ENCODE measurements at regions not wholly inside any gene's neighbourhood (a gene's known extent, or its start where the extent isn't known, plus 50 kb on each side); places are given as distances from the start of the nearest gene placed in this dataset.
A peak's percentile ranks its signal among the peaks of the same experiment; 100 is the strongest.

DNA sequence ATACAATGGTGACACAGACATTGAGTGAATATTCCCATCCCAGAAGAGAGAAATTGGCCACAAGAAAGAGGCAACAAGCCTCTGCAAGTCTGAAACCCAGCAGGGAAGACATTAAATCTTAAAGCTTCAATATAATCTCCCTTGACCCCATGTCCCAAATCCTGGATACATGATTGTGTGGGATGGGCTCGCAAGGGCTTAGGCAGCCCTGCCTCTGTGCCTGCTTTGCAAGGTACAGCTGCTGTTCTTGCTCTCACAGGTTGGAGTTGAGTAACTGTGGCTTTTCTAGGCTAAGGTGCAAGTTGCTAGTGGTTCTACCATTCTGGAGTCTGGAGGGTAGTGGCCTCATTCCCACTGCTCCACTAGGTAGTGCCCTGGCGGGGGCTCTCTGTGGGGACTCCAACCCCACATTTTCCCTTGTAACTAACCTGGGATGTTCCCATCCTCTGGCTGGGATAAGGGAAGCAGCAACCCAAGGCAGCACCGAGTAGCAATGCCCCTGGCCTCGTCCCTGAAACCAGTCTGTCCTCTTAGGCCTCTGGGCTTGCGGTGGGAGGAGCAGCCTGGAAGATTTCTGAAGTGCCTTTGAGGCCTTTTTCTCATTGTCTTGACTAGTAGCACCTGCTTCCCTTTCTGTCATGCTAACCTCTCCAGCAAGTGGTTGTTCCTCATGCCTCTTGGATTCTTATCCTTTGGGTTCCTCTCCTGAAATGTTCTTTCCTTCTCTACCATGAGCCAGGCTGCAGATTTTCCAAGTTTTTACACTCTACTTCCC, 90.0 kb downstream of the FAM174B start:
- DNase-seq (ENCODE audit: low read depth) = no peak

DNA sequence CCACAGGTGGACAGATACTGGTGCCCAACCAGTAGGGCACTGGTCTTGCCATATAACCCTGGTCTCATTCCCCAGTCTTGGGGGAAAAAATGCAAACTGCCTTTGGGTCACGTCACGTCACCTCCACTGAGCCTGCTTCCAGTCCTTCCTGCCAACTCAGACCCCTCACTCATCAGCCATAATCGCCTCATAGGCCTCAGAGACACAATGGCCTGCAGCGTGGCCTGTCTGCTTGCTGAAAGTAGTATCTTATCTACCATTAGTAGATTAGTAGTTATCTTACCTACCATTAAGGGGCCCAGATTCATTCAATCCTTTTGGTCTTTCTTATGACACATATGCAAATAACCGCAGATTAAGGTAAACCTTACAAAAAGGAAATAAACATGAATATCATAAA, 93.8 kb downstream of the FAM174B start:
- no peak for DNase-seq (ENCODE audit: low read depth)

DNA sequence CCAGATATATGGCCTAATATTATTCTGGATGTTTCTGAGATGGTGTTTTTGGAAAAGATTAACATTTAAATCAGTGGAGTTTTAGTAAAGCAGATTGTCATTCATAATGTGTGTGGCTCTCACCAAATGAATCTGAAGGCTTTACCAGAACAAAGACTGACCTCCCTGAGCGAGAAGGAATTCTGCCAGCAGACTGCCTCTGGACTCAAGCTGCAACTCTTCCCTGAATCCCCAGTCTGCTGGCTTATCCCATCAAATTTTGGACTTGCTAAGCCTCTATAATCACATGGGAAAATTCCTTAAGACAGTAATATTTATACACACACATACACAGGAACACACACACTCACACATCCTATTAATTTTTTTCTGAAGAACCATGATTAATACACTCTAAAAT, 102.3 kb downstream of the FAM174B start:
- DNase-seq (ENCODE audit: low read depth) = no peak

DNA sequence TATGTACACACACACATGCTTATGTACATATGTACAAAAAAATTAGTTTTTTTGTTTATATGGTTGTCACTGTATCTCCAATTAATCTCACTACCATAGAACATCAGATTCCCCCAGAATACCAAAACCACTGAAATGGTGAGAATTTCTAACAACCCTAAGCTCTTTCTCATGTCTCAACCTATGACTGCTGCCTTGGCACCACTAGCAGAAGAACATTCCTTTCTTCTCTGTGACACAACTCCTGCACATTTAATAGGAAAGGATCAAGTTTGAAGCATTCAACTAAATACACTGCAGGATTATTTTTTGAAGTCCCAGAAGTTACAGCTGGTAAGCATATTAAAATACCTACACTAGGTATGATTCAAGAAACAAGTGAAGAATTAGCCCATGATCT, 109.6 kb downstream of the FAM174B start:
- no peak for DNase-seq (ENCODE audit: low read depth)

DNA sequence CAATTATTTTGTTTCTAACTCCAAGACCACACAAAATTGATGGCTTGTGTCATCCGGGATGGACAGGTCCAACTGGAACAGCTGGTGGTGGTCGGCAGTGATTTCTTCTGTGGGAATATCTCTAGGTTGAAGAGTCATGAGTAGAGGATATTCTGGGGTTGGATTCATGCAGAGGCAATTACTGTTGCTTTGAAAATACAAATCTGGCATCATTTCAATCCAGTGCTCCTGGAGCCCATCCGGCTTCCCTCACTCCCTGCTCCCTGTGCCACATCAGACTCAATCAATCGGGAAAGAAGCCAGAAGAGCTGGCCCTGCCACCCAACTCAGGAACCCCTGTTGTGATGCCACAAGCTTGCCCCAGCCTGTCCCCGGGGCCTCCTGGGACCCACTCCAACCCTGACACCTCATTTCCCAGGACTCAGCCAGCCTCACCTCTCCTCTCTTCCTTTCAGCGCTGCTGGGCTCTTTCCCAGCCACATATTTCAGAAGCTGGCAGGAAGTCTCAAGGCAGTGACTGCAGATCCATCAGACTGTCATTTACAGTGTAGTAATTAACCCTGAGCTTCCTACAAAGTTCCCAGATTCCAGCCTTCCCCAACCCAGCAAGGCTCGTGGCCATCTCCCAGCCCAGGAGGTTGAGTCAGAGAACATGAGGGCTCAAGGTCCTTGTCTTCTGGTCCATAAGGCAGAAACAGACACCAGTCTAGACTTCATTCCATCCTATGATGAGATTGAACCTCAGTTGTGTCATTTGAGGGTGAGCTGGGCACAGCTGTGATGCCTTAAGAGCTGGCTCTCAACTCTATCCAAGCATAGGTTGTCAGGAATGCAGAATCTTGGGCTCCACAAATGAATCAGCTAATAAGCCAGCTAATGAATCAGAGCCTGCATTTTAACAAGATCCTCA, 114.0 kb downstream of the FAM174B start:
- DNase-seq (ENCODE audit: low read depth) = no peak

DNA sequence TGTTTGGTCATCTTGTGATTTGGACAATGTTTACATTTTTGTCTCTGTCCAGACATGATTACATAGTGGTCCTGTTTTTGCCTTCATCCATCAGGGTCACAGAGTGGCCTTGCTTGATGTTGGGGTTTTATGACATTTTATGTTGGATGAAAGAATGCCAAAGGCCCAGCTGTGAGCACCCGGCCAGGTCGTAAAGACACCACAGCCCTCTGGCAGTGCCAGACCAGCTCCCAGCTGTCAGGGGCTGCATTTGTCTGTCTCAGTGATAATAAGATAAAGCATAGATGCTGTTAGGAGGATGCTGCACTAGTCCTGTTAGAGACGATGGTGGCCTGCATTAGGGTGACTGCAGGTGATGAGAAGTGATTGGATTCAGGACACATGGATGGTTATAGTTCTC, 117.5 kb downstream of the FAM174B start:
- DNase-seq (ENCODE audit: low read depth) = no peak

DNA sequence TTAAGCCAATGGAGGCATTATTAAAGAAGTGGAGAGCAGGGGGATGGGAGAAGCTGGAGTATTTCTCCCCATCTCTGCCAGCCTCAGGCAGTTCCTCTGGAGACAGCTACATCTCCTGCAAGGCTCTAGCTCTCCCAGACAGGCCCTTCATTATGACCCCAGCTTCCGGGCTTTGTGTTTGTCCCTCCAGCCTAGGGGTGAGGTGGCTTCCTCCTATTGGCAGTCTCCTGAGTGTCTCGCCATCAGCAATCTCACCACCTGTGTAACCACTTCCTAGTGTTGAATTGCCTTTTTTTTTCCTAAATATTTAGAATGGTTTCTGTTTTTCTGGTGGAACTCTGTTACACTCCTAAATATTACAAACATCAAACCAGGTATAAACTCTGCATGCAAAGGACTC, 122.3 kb downstream of the FAM174B start:
- no peak for DNase-seq (ENCODE audit: low read depth)

DNA sequence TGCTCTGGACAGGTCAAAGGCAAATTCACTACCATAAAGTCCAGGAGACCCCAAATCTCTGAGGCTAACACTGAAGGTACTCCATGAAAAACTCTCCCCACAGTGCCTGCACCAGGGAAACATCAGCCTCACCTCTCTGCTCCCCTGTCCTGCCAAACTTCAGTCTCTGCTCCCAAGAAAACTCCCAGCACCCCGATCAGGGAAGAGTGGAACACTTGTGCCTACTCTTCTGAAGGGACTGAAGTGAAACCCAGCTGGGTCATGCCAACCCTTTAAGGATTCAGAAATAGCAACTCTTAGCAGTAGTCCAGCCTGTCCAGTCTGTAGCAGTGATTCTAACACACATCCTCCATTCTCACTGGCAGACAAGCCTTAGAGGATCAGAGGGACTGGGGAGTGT, 124.2 kb downstream of the FAM174B start:
- no peak for DNase-seq (ENCODE audit: low read depth)

DNA sequence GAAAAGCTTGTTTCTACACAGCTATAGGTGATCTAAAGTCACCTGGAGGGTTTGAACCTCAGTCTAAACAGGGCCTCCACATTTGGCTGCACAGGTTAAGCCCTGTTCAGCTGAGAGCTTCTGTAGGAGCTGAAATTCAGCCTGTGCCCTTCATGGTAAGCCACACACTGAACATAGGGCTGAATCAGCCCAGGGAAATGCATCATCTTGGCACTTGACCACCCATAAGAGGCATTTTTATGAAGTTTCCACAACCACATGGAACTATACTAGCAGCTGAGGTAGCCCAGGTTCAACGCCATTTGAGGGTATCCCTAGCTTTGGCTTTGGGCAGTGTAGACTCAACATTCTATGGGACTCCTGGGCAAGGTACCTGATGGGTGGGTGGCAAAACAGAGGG, 126.8 kb downstream of the FAM174B start:
- no peak for DNase-seq (ENCODE audit: low read depth)

DNA sequence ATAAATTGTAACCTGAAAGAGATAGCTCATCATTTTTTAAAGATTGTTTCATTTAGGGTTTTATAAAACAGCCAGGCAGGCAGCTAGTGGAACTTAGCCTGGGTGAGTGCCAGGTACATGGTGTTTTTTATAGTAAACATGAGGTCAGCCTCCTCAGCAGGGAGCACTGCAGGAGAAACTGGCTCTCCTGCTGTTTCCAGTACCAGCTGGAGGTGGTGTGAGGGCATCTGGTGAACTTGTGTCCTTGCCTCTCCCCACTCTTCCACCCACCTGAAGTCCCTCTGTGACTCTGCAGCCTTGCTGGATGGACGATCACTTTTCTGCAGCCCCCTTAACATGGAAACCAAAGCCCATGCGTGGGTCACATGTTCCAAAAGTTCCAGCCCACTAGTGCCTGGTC, 128.4 kb downstream of the FAM174B start:
- peak; percentile 21 for DNase-seq (ENCODE audit: low read depth)

DNA sequence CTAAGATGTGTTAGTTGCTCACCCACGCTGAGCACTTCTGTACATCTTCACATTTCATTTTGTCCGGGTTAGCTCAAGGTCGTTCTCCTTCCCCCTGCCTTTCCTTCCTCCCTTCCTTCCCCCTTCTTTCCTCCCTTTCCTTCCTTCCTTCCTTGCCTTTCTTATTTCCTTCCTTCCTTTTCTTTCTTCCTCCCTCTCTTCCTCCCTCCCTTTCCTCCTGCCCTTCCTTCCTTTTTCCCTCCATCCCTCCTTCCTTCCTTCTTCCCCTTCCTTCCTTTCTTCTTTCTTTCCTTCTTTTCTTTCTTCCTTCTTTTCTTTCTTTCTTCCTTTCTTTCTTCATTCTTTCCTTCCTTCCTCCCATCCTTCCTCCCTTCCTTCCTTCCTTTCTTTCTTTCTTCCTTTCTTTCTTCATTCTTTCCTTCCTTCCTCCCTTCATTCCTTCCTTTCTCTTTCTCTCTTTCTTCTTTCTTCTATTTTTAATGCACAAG, 129.8 kb downstream of the FAM174B start:
- no peak for DNase-seq (ENCODE audit: low read depth)

DNA sequence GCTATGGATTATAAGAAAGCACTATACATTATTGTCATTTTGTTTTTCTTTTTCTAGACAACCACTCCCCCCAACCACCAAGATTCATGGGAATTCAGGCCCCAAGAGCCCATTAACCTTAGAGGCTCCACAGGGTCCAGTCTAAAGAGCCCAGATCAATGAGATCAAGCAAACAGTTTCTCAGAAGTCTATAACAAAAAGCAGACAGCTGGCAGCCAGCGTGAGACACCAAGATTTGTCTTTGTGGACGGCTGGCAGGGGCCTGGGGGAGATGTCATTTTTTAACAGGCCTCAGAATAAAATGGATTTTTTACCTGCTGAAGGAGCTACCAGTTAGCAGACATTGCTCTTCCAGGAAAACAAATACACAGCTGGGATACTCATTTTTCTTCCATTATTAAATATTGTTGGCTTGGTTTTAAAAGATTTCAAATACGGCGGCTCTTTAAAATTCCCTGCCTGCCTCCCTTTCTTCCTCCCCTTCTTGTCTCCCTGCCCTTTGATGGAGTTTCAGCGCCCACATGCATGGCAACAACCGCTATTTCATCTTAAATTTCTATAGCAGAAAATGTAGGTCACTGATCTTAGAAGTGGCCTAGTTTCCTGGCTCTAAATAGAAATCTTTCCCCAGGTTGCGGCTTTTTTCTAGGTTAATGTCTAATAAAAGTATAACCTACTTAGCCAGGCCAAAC, 130.6 kb downstream of the FAM174B start:
- DNase-seq (ENCODE audit: low read depth) = no peak

DNA sequence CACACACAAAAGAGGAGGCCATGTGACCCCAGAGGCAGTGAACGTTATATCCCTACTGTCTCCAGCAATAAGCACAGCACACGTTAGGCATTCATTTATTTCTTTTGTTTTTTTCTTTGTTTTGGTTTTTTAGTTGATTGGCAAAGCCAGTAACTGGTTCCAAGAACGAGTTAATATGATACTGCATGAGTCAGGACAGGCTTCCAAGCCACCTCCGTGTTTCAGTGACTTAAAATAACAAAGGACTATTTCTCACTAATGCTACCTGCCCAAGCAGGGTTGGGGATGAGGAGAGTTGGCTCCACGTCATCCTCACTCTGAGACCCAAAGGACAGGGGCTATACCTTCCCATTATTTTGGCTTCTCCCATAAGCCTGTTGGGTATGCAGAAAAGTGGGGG, 130.5 kb downstream of the ST8SIA2 start:
- no peak for DNase-seq (ENCODE audit: low read depth)

DNA sequence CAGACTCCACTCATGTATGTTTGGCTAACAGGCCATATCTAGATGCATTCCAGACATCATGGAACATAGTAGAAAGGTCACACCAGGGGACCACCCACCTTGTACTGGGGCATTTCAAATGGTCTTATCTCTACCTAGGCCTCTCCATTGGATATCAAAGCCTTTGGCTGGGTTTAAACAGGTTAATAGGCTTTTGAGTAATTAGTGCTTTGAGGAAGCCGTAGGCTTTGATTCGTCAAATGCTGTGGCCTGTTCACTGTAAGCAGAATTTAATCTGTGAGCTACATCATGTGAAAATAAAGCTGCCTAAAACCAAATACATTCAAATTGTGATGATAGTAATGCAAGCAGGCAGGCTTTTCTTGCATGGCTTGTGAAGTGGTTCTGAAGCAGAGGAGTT, 129.5 kb downstream of the ST8SIA2 start:
- DNase-seq (ENCODE audit: low read depth) = no peak

DNA sequence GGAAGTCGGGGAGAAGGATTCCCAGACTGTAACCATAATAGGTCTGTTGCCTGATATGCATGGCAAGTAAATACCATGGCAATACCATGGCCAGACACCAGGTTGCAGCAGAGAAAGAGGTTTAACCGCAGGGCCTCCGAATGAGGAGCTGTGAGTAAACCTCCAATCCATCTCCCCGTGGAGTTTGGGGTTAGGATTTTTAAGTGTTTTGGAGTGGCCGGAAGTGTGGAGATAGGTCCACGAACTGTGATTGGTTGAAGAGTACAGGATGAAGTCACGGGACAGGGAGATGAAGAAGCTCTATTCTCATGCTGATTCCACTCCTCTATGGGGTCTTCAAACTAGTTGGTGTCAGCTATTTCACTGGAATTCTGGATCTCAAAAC, 127.9 kb downstream of the ST8SIA2 start:
- DNase-seq (ENCODE audit: low read depth) = peak; percentile 78

DNA sequence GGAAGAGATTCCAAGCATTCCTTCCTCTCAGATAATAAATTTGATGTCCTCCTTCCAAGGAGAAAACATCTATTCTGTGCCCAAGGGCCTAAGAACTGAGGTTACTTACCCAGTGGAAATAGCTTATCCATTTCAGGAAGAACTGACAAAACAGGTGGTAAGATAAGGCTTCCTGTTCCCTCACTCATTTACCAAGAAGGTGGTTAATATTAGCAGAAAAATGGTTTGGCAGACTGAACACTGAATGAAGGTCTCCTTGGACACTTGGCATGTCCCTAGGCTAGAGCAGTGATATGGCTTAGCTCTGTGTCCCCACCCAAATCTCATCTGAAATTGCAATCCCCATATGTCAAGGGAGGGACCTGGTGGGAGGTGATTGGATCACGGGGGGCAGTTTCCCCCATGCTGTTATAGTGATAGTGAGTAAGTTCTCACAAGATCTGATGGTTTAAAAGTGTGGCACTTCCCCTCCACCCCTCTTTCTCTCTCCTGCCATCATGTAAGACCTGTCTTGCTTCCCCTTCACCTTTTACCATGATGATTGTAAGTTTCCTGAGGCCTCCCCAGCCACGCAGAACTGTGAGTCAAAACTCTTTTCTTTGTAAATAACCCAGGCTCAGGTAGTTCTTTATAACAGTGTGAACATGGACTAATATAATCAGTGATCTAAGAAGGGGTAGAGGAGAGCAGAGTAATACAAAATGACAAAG, 127.4 kb downstream of the ST8SIA2 start:
- no peak for DNase-seq (ENCODE audit: low read depth)

DNA sequence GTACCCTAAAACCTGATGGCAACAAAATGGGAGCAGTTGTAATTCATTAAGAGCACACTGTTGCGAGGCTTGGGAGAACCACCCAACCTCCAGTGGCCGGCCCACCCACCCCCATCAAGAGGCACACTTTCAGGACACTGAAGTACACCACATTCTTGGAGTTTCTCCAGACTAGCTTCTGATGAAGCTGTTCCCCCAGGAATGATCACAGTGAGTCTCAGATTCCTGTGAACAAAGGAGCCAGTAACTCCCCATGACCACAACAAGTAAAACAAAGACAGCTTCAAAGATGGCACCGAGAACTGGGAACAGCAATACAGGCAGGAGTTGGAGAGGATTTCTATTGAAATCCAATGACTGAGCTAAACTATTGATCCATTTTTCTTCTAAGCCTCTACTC, 126.0 kb downstream of the ST8SIA2 start:
- no peak for DNase-seq (ENCODE audit: low read depth)
